Smooth muscle cell (in vitro differentiated cells): ENCODE measurements at regions not wholly inside any gene's neighbourhood (a gene's known extent, or its start where the extent isn't known, plus 50 kb on each side); places are given as distances from the start of the nearest gene placed in this dataset.
"Not testable (repeated sequence)": the region's sequence is repeated elsewhere in the genome, so short reads cannot be mapped to it uniquely, and the experiment has no call there.

Experiments used
- DNase-seq: peaks from one replicate; lab custom pipeline; 2025; ENCODE audit not compliant: unreplicated experiment; lab: John Stamatoyannopoulos, UW
- H2AFZ ChIP-seq: fragments of 200-600 bp; sonication (generic); 2 replicates; pipeline ENCODE4 v1.6.0; 2016; ENCODE audit warnings: antibody characterized with exemption, low read depth, mild to moderate bottlenecking
- H3F3A ChIP-seq: fragments of 200-600 bp; sonication (generic); 2 replicates; pipeline ENCODE4 v1.6.0; 2017; ENCODE audit warnings: antibody characterized with exemption, low read depth
- H3K27ac ChIP-seq: fragments of 200-600 bp; sonication (generic); 2 replicates; pipeline ENCODE4 v1.5.1; 2016; ENCODE audit warnings: low read depth, mild to moderate bottlenecking
- H3K27me3 ChIP-seq: fragments of 200-600 bp; sonication (generic); 2 replicates; pipeline ENCODE4 v1.6.1; 2016; ENCODE audit warnings: low read depth, mild to moderate bottlenecking
- H3K36me3 ChIP-seq: fragments of 200-600 bp; sonication (generic); 2 replicates; pipeline ENCODE4 v1.5.1; 2016; ENCODE audit warnings: low read depth
- H3K4me1 ChIP-seq: fragments of 200-600 bp; sonication (generic); 2 replicates; pipeline ENCODE4 v1.5.1; 2016; ENCODE audit warnings: low read depth
- H3K4me2 ChIP-seq: fragments of 200-600 bp; sonication (generic); 2 replicates; pipeline ENCODE4 v1.6.0; 2016; ENCODE audit warnings: mild to moderate bottlenecking
- H3K4me3 ChIP-seq: fragments of 200-600 bp; sonication (generic); 2 replicates; pipeline ENCODE4 v1.5.1; 2016; ENCODE audit warnings: mild to moderate bottlenecking
- H3K79me2 ChIP-seq: fragments of 200-600 bp; sonication (generic); 2 replicates; pipeline ENCODE4 v1.6.0; 2016; ENCODE audit warnings: low read depth, mild to moderate bottlenecking
- H3K9ac ChIP-seq: fragments of 200-600 bp; sonication (generic); 2 replicates; pipeline ENCODE4 v1.6.0; 2016; ENCODE audit warnings: low read depth
- H3K9me3 ChIP-seq: fragments of 200-600 bp; sonication (generic); replicated peaks from 2 replicates; pipeline ENCODE4 v1.5.1; 2016; ENCODE audit warnings: low read depth
- H4K20me1 ChIP-seq: fragments of 200-600 bp; sonication (generic); 2 replicates; pipeline ENCODE4 v1.6.0; 2016; ENCODE audit warnings: low read depth
- CTCF ChIP-seq: fragments of 200-600 bp; sonication (generic); IDR thresholded peaks from 2 replicates; pipeline ENCODE4 v1.5.1; 2017; ENCODE audit warnings: borderline replicate concordance, mild to moderate bottlenecking, antibody characterized with exemption; ENCODE audit not compliant: insufficient read depth, poor library complexity, severe bottlenecking
- WGBS: methylation state at CpG from one replicate; pipeline ENCODE4 v1.1.7; 2016; ENCODE audit warnings: low lambda C conversion rate; 5-methylcytosine and 5-hydroxymethylcytosine counted together

GRCh38 chr2:187610450-187610849, 56.2 kb upstream of the TFPI start:
- H2AFZ ChIP-seq, DNase-seq, H3K27ac ChIP-seq, H3F3A ChIP-seq, H3K36me3 ChIP-seq, H3K27me3 ChIP-seq, H3K9ac ChIP-seq, H4K20me1 ChIP-seq, H3K9me3 ChIP-seq, H3K4me1 ChIP-seq, H3K4me2 ChIP-seq, H3K79me2 ChIP-seq, H3K4me3 ChIP-seq: not testable (repeated sequence)
- WGBS = 96% methylated on average over 2 of the region's 2 CpGs

DNA sequence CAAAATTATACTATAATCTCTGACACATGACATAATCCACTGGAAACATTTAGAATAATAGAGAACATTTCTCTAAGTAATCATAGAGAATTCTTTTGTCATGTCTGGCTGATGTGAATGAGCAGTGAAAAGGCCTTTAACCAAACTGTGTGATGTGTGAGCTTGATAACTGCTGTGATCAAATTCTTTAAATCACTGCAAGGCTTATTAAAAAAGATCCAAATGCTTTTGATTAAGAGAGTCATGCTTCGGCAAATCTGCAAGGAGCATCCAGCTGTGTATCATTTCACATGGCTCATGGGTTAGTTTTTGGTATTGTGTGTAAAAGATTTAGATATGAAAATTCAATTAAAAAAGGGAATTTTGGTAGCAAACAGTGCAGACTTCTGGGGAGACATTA, 58.6 kb upstream of the TFPI start:
- Histone ChIP-seq H3K9ac (no peak overlapping the region), H2AFZ (no peak overlapping the region), H3K4me2 (no peak overlapping the region), H3K4me1 (no peaks in the 10 kb centered on the region), H3K27ac (no peak overlapping the region), H4K20me1 (no peaks in the 10 kb centered on the region), H3K4me3 (no peak overlapping the region), H3K36me3 (no peaks in the 10 kb centered on the region), H3K27me3 (no peaks in the 10 kb centered on the region), H3K79me2 (no peaks in the 10 kb centered on the region), H3K9me3 (no peaks in the 10 kb centered on the region), H3F3A (no peaks in the 10 kb centered on the region)
- no peak for DNase-seq
- 100% methylated on average over 1 of the region's 1 CpG for WGBS
- TF ChIP-seq CTCF = no peak

GRCh38 chr2:187614756-187615155, 60.5 kb upstream of the TFPI start:
- no peak overlapping the region for H3K4me3 ChIP-seq
- DNase-seq = no peak
- no peak for TF ChIP-seq CTCF
- no peaks in the 10 kb centered on the region for H3F3A ChIP-seq
- no peaks in the 10 kb centered on the region for H4K20me1 ChIP-seq
- no peaks in the 10 kb centered on the region for H3K36me3 ChIP-seq
- H3K9ac ChIP-seq = no peak overlapping the region
- H3K4me2 ChIP-seq = no peak overlapping the region
- H3K9me3 ChIP-seq = no peaks in the 10 kb centered on the region
- no peaks in the 10 kb centered on the region for H3K79me2 ChIP-seq
- H2AFZ ChIP-seq = no peak overlapping the region
- peaks cover 3% of the 10 kb centered on the region for H3K4me1 ChIP-seq
- 94% methylated on average over 2 of the region's 2 CpGs for WGBS
- H3K27ac ChIP-seq = no peak overlapping the region
- H3K27me3 ChIP-seq = no peaks in the 10 kb centered on the region

GRCh38 chr2:187615364-187615763, 61.1 kb upstream of the TFPI start:
- H3K36me3 ChIP-seq = no peaks in the 10 kb centered on the region
- no peaks in the 10 kb centered on the region for H3F3A ChIP-seq
- H3K79me2 ChIP-seq = no peaks in the 10 kb centered on the region
- WGBS = 71% methylated on average over 4 of the region's 4 CpGs
- no peak overlapping the region for H3K4me3 ChIP-seq
- no peak overlapping the region for H3K9ac ChIP-seq
- no peak for DNase-seq
- no peak for TF ChIP-seq CTCF
- no peak overlapping the region for H2AFZ ChIP-seq
- peaks cover 3% of the 10 kb centered on the region for H3K4me1 ChIP-seq
- H3K27me3 ChIP-seq = no peaks in the 10 kb centered on the region
- no peak overlapping the region for H3K4me2 ChIP-seq
- H3K9me3 ChIP-seq = no peaks in the 10 kb centered on the region
- H4K20me1 ChIP-seq = no peaks in the 10 kb centered on the region
- H3K27ac ChIP-seq = no peak overlapping the region
